GM18499 (cell line): ENCODE measurements at regions not wholly inside any gene's neighbourhood (a gene's known extent, or its start where the extent isn't known, plus 50 kb on each side); places are given as distances from the start of the nearest gene placed in this dataset.

Source experiments
- ATAC-seq: cut with Tn5 transposase; IDR thresholded peaks from one replicate; pipeline ENCODE4 v1.9.1; 2021; ENCODE audit warnings: moderate number of reproducible peaks; ENCODE audit not compliant: insufficient read depth, unreplicated experiment

- ATAC-seq: no peak
Observed at GRCh38 chr11:19537803-19538453, 174.7 kb upstream of the NAV2 start.

- no peak for ATAC-seq
Observed at GRCh38 chr11:19536131-19536530, 176.5 kb upstream of the NAV2 start.

- no peak for ATAC-seq
Observed at GRCh38 chr11:19530505-19530904, 182.1 kb upstream of the NAV2 start.

GRCh38 chr11:19526119-19526518, 186.5 kb upstream of the NAV2 start:
- ATAC-seq: no peak

- no peak for ATAC-seq
Observed at GRCh38 chr11:19525714-19526113, 186.9 kb upstream of the NAV2 start.

GRCh38 chr11:19525276-19525675, 187.4 kb upstream of the NAV2 start:
- no peak for ATAC-seq

- ATAC-seq: no peak
Observed at GRCh38 chr11:19524171-19524671, 188.4 kb upstream of the NAV2 start.

GRCh38 chr11:19520681-19521080, 192.0 kb upstream of the NAV2 start:
- ATAC-seq: no peak

GRCh38 chr11:19519912-19520641, 192.6 kb upstream of the NAV2 start:
- ATAC-seq: no peak

GRCh38 chr11:19519353-19519752, 193.3 kb upstream of the NAV2 start:
- ATAC-seq: no peak

- no peak for ATAC-seq
Observed at GRCh38 chr11:19513253-19513652, 199.4 kb upstream of the NAV2 start.

- ATAC-seq: no peak
Observed at GRCh38 chr11:19512618-19513017, 200.0 kb upstream of the NAV2 start.

GRCh38 chr11:19511413-19512183, 201.0 kb upstream of the NAV2 start:
- no peak for ATAC-seq

GRCh38 chr11:19511066-19511412, 201.6 kb upstream of the NAV2 start:
- no peak for ATAC-seq

GRCh38 chr11:19510468-19510867, 202.2 kb upstream of the NAV2 start:
- no peak for ATAC-seq

GRCh38 chr11:19509215-19509614, 203.4 kb upstream of the NAV2 start:
- ATAC-seq: no peak

- ATAC-seq: no peak
Observed at GRCh38 chr11:19508165-19508564, 204.5 kb upstream of the NAV2 start.

- no peak for ATAC-seq
Observed at GRCh38 chr11:19506816-19507486, 205.7 kb upstream of the NAV2 start.

GRCh38 chr11:19502691-19503253, 209.9 kb upstream of the NAV2 start:
- ATAC-seq: no peak

- no peak for ATAC-seq
Observed at GRCh38 chr11:19501631-19502030, 211.0 kb upstream of the NAV2 start.
